NCI-H1436 (cell line): ENCODE measurements at regions not wholly inside any gene's neighbourhood (a gene's known extent, or its start where the extent isn't known, plus 50 kb on each side); places are given as distances from the start of the nearest gene placed in this dataset.
"Not testable (repeated sequence)": the region's sequence is repeated elsewhere in the genome, so short reads cannot be mapped to it uniquely, and the experiment has no call there.

Experiments
- DNase-seq: peaks from one replicate; lab custom pipeline; 2025; lab: John Stamatoyannopoulos, UW

GRCh38 chr2:107719836-107720235 lies 106.9 kb upstream of the RGPD4 start:
- DNase-seq: no peak

- no peak for DNase-seq
These were observed 105.5 kb upstream of the RGPD4 start for GRCh38 chr2:107721178-107721577.

DNA sequence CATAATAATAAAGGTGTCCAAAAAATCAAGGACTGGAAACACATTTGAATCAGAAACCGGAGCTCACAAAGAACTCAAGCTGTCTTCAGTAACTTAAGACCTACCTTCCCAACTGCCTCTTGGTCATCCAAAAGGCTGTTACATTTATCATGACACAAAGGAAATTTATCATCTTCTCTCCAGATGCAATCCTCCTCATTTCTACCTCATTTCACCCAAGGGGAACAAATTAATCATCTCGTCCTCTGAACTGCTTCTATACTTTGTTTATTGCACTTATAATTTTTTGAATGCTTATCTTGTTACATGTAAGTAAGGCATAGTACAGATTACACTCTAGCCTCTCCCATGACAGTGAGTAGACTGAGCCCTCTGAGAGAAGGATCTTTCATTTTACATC lies 105.1 kb upstream of the RGPD4 start:
- no peak for DNase-seq

DNA sequence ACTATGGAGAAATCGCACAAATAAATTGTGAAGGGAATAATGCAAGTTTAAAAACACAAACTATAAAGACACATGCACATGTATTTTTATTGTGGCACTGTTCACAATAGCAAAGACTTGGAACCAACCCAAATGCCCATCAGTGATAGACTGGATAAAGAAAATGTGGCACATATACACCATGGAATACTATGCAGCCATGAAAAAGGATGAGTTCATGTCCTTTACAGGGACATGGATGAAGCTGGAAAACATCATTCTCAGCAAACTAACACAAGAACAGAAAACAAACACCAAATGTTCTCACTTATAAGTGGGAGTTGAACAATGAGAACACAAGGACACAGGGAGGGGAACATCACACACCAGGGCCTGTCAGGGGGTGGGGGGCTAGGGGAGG lies 100.9 kb upstream of the RGPD4 start:
- not testable (repeated sequence) for DNase-seq

DNA sequence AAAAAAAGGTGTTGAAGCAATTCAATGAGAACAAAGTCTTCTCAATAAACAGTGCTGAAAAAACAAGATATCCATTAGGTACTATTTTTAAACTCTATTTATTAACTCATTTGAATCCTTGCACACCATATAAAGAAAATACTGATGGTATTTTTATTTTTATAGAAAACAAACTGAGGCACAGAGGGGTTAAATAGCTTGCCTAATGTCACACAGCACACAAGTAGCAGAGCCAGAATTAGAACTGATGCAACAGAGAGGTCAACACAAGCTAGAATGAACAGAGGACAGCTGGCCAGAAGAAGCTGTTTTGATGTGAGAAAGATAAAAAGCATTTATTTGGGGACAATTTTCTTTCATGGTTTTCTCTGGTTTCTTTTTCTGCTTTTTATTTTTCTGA lies 99.4 kb upstream of the RGPD4 start:
- no peak for DNase-seq

GRCh38 chr2:107728586-107728985 lies 98.1 kb upstream of the RGPD4 start:
- no peak for DNase-seq

DNA sequence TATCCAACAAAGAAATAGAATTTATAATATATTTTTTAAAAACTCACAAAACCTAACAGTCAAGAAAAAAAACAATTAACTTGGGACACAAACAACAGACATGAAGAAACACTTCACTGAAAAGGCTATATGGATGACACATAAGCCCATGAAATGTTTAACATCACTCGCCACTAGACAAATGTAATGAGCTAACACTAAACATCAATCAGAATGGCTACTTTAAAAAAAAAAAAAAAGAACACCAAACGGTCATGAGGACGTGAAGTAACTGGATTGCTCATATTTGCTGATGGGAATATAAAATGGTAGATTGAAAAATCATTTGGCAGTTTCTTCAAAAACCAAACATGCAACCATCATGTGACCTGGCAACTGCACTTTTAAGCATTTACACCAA lies 97.3 kb upstream of the RGPD4 start:
- no peak for DNase-seq

- no peak for DNase-seq
These were observed 95.8 kb upstream of the RGPD4 start for GRCh38 chr2:107730898-107731297.

DNA sequence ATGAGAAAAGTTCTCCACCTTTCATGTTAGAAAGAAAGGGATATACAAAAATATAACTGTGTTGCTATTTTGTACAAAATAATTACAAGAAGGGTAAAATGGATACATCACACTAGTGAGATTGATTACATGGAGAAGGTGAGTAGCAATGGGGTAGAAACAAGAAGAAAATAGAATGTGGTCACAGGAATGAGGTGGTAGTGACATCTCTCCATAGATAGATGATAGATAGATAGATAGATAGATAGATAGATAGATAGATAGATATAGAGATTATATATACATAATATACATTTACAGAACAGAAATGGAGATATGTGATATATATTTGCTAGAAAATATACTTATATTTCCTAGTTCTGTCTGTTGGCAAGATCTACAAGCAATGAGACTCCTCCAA lies 95.3 kb upstream of the RGPD4 start:
- DNase-seq: no peak

GRCh38 chr2:107735201-107735600 lies 91.5 kb upstream of the RGPD4 start:
- no peak for DNase-seq

GRCh38 chr2:107737756-107738155 lies 88.9 kb upstream of the RGPD4 start:
- DNase-seq: no peak

DNA sequence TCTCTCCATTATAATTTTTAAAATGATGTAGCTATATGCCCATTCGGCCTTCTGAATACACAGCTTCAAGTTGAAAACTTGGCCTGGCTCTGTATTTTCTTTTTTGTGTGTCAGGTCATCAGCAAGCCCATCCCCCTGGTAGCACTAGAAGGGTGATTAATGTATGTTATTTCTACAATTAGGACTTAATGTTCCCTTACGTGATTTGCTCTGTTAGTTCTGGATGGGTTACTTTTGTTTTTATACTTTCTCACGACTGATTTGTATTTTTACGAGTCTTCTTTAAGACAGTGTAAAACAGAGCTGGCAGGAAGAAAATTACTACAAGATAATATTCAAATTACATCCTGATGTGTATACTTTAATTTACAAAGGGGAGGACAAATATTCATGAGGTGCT lies 88.4 kb upstream of the RGPD4 start:
- no peak for DNase-seq

GRCh38 chr2:107740300-107740699 lies 86.4 kb upstream of the RGPD4 start:
- DNase-seq: no peak

- no peak for DNase-seq
These were observed 84.1 kb upstream of the RGPD4 start for GRCh38 chr2:107742460-107743027.

DNA sequence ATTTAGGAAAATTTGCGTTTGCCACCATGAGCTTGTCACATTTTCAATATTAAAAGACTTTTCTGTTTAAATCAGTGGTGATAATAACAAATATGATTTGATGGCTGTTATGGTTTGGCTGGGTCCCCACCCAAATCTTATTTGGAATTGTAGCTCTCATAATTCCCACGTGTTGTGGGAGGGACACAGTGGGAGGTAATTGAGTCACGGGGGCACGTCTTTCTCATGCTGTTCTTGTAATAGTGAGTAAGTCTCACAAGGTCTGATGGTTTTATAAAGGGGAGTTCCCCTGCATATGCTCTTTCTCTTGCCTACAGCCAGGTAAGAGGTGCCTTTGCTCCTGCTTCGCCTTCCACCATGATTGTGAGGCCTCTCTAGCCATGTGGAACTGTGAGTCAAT lies 83.4 kb upstream of the RGPD4 start:
- DNase-seq: no peak

DNA sequence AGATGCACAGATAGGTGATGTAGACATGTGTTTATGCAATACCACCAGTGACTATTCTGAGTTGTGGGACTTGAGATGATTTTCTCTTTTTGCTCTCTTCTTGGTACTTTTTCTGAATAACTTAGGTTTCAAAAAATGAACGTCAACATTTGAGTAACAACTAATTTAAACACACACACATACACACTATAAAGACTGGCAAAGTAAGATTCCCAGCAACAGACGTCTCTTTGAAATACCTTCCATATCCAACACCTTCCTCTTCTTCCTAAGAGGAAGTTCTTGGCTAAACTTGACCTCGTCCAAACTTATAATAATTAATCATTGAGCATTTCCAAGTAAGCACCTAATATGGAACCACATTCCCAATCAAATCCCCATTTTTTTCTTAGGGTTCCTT lies 81.6 kb upstream of the RGPD4 start:
- no peak for DNase-seq

GRCh38 chr2:107746552-107747198 lies 80.0 kb upstream of the RGPD4 start:
- DNase-seq: not testable (repeated sequence)

- DNase-seq: not testable (repeated sequence)
These were observed 79.3 kb upstream of the RGPD4 start for GRCh38 chr2:107747199-107747963.

GRCh38 chr2:107747964-107748583 lies 78.6 kb upstream of the RGPD4 start:
- no peak for DNase-seq

- DNase-seq: no peak
These were observed 74.8 kb upstream of the RGPD4 start for GRCh38 chr2:107751936-107752335.

GRCh38 chr2:107753806-107754205 lies 72.9 kb upstream of the RGPD4 start:
- DNase-seq: not testable (repeated sequence)

DNA sequence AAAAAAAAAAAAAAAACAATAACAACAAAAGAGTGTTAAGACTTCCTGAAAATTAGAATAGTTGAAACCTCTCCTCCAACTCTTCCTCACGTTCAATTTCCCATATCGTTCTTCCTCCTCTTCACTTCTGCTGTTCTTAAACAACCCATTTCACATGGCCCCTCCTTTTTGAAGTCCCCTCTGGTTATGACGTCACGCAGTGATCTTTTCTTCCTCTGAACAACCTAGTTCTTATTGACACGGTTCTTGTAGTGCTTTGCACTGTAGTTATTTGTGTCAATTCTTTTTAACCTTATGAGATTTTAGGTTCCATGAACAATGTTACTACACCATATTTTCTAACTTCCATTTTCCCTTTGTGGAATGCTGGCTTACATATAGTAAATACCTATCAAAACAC lies 69.5 kb upstream of the RGPD4 start:
- no peak for DNase-seq
